ENCODE measurements at regions not wholly inside any gene's neighbourhood (a gene's known extent, or its start where the extent isn't known, plus 50 kb on each side); places are given as distances from the start of the nearest gene placed in this dataset.

- TF ChIP-seq CTCF (conservative IDR thresholded peaks at IDR 0.05; ENCODE audit: low read length) (no peak), EZH2phosphoT487 (IDR thresholded peaks at IDR 0.05; ENCODE audit: borderline replicate concordance) (no peak)
These were observed 239.8 kb downstream of the MAFB start for GRCh38 chr20:40449144-40449690.
